NCI-H1436 (cell line): ENCODE measurements at regions not wholly inside any gene's neighbourhood (a gene's known extent, or its start where the extent isn't known, plus 50 kb on each side); places are given as distances from the start of the nearest gene placed in this dataset.
"Not testable (repeated sequence)": the region's sequence is repeated elsewhere in the genome, so short reads cannot be mapped to it uniquely, and the experiment has no call there.

Experiments
- DNase-seq: peaks from one replicate; lab custom pipeline; 2025; lab: John Stamatoyannopoulos, UW

- no peak for DNase-seq
These were observed 213.4 kb downstream of the TBX5 start for GRCh38 chr12:114192549-114192948.

DNA sequence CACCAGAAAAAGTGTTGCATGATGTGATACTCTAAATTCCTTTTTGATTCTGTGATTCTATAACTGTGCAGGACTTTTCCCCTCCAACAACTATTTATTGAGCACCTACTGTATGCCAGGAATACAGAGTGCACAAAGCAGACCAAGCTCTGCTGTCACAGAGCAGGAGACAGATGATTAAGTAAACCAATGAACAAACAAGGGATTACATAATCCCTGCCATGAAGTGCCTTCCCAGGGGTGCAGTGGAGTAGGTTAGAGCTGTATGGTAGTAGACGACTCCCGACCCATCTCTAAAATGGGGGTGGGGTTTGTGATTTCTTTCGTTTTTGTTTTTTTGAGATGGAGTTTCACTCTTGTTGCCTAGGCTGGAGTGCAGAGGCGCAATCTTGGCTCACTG is 213.9 kb downstream of the TBX5 start:
- DNase-seq, result no peak

- DNase-seq, result no peak
These were observed 214.4 kb downstream of the TBX5 start for GRCh38 chr12:114191581-114191980.

DNA sequence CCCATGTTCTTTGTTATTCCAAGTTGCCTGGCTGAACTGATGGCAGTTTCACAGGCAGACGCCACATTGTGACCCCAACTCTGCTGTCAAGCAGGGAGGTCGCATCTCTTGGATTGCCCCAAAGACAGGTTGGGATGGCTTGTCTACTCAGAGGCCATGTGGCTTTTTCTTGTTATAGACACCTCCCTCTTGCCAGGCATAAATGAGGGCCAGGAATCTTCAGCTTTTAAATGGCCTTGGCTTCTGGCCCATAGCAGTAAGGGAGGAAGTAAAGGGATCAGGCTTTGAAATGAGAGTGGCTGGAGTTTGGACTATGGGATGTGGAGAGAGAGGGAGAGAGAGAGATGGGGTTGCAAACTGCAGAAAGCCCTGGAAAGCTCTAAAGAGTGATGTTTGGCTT is 215.0 kb downstream of the TBX5 start:
- DNase-seq, result no peak

GRCh38 chr12:114189266-114189665 is 216.7 kb downstream of the TBX5 start:
- no peak for DNase-seq

DNA sequence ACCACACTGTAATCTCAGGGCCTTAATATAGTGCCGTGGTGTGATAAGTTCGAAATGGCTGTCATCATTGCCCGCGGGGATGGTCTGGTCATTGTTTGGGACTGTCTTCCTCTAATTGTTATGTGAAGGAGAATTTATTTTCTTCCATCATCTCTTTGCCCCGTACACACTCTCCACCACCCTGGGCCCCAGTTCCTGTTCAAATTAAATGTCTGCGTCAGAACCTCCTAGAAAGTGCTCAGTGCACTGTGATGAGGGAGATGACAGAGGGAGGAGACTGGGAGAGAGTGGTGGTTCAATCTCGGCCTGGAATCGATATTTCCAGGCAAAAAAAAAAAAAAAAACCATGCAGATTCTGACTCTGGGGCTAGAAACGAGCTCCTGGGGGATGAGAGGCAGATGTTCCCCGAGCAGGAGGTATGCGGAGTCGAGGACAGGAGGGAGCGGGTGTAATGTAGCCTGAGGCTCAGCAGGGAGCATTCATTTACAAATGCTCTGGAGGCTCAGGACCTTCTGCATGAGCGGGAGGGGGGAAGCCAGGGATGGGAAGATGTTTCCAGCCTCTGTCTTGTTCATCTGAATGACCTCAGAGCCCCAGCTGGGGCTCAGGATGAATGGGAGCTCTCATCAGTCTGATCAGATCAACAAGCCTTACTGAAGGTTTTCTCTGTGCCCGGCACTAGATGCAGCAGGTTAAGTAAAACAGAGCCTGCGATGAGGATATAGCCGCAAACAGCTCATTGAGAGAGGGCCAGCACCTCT is 219.5 kb downstream of the TBX5 start:
- DNase-seq, result no peak

DNA sequence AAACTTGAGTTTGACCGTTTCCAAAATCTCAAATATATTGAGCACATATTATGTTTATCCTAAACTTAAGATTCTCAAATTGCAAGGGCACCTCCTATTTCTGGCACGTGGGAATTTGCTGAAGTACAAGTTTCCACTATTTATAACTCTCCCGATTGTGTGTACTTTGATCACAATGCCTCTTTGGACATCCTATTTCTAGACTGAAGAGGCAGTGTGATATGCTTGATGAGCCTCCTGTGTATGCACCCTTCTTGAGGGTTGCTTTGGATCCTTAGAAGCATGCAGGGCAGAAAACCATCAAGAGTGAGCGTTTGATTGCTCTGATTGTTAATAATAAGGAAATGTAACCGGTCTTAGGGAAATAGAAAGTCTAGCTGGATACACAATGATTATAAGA is 218.9 kb upstream of the RBM19 start:
- no peak for DNase-seq

DNA sequence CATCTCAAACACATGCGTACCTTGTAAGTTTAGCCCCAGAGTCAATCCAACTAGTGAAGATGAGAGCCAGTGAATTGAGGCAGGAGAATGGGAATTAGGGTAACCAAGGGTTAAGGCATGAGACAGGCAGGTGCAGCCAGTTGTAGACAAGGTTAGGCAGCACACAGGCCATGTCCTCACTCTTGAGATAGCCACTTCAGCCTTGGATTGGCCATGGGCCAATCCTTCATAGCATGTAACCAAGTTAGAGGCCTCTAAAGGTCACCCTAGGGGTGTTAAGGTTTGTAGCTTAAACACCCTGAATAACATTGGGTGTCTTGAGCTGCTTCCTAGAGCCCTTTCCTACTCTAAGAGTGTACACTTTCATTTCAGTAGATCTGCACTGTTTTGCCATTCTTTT is 208.2 kb upstream of the RBM19 start:
- DNase-seq, result no peak

GRCh38 chr12:114172135-114172534 is 206.0 kb upstream of the RBM19 start:
- no peak for DNase-seq

- no peak for DNase-seq
These were observed 201.9 kb upstream of the RBM19 start for GRCh38 chr12:114168061-114168460.

DNA sequence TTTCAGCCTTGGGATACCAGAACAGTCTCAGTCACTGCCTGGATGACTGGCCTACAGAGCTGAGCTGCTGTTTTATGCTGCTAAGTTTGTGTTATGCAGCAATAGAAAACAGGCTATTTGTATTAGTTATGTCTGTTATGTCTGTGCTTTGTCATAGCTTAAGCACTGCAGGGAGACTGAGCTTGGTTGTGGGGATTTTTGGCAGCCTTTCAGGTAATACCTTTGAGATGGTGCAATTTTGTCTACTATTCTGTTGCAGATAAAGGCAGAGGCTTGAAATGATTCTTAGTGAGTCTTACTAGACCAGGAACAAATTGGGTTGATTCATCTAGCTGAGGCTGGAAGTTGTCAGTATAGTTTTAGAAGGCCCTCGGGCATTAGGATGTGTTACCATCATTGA is 201.3 kb upstream of the RBM19 start:
- no peak for DNase-seq

DNA sequence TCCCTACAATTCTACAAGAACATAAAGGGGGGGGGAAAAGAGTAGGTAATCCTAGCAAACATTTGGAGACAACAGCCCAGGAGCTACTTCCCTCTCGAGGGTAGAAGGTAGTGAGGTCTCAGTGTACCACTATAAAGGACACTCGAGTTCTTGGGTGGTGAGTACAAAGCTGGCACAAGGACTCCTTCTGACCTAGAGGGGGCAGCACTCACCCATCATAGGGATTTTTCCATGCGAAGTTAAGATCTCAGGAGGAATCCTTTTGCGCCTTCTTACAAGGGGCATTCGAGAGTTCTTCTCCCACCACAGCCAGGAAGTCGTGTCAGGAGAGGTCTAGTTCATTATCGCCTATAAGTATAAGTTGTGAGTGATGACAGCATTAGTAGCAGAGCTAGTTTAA is 200.2 kb upstream of the RBM19 start:
- DNase-seq, result no peak

DNA sequence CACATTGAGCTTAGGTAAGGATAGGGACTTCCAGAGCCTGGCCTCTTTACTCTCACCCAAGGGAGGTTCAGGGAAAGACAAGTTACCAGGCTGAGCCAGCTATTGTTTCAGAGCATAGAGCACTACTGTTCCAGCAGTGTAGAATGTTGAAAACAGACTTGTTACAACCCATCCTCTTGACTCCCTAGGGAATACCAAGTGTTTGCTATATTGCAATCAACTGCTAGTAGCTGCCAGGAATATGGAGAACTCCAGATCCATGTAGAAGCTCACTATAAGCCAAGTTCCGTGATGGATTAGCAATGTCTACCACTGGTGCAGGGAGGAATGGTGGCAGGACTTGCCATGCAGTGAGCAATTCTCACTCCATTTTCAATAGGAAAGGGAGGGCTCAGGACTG is 199.8 kb upstream of the RBM19 start:
- DNase-seq, result no peak

DNA sequence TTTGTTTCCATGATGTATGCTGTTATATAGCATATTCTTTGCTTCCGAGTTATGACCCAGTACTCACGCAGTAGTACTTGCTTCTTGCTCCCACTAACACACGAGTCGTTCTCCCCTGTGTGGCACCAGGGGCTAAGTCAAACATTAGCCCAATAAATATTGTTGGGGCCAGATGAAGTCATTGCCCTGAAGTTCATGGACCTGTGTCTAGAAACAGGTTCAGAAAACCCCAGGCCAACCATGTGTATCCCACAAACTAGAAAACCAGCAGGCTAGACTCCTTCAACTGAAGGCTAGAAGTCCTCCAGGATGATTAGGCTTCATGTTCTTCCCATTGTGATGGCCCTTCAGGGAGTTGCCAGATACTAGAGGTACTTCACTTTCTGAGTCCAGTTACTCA is 198.2 kb upstream of the RBM19 start:
- no peak for DNase-seq

DNA sequence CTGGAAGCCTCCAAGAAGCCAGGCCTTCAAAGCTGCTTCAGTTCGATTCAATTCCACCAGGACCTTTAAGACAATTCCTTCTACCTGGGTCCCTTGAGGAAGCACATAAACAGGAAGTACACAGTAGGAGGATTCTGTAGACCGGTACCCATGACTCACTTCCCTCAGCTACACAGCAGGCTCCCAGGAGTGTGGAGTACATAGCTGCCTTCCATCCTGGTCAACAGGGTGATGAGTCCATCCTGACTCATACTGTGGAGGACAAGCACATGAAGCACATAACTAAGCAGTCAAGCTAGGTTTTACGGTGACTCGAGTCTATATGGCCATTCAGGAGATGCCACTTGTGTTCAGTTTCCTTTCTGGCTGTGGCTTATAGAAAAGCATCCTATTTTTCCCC is 197.6 kb upstream of the RBM19 start:
- DNase-seq, result no peak

DNA sequence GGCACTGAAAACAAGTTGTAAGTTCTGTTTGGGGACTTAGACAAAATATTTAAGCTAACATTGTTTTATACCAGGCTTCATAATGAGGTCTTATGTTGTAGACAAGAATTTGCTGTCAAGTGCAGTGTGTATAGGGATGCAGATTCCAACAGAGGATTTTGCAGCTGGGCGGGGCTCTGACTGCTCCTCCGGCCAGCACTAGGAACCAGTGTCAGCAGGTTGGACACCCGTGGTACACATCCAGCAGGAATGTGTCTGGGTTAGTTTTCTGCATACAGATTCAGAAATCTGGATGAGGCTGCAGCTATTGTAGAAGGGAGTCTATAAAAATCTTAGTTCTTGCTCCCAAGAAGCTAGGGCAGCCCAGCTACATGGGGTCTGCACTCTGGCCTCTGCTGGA is 194.3 kb upstream of the RBM19 start:
- no peak for DNase-seq

DNA sequence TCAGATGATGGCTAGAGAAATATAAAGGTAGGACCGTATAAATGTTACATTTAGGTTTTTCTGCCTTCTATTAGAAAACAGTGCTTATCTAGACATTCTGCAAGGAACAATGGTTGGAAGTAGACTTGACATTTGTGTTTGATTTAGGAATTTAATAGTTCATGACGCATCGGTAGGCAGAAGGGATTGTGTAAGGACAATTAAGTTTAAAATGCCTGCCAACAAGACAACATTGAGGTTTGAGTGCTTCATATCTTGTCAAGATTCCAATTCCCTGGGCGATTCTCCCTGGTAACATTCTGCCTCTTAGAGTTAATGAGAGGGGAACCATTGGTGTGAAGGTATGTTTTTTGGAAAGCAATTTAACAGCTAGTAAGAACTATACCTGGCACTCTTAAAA is 186.8 kb upstream of the RBM19 start:
- no peak for DNase-seq

DNA sequence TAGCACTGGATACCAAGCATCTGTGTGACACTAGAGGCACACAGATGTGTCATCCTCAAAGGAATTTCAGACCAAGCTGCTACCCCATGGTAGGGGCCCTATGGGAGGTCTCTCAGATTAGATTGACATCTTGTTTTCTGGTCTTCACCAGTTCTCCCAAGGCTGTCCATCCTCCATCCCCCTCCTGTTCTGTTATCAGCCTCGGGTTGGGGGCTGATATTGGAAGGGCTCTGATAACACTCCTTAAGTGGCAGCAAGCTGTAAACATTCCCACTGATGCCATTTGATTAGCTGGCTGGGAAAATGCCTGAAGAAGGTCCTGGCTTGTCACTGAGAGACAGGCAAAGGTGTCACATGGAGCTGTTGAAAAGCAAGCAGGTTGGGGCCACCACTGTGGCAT is 185.9 kb upstream of the RBM19 start:
- DNase-seq, result no peak

DNA sequence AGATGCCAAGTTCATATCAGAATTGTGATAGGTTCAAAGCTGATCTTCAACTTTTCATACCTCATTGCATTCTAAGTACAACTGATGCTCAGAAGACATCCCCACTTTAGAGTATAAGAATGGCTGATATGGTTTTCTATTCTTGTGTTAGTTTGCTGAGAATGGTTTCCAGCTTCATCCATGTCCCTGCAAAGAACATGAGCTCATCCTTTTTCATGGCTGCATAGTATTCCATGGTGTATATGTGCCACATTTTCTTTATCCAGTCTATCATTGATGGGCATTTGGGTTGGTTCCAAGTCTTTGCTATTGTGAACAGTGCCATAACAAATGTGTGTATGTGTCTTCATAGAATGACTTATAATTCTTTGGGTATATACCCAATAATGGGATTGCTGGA is 184.5 kb upstream of the RBM19 start:
- not testable (repeated sequence) for DNase-seq

DNA sequence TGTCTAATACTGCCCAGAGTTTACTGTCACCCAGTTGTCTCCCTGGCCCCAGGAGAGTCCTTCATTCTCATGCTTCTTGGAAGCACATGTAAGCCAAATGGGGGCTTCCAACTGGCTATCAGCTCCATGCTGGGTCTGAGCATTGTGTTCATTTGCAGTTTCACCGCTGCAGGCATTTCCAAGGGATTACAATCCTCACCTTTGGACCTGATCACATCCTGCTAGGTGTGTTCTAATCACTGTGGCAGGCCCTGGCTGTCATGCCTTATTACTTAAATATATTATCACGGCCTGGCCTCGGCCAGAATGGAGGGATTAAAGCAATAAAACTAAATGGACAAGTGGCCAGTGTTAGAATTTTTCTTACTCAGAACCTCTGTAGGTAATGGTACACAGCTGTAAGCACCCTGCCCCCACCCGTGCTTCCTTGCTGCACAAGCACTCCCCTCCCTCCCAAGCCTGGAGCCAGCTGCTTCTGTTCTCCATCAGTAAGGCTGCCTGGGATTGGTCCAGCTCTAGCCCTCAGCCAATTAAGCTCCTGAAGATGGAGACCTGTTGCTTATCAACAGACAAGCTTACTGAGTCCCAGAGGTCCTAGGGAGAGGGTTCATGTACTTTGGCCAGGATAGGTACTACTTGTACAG is 175.9 kb upstream of the RBM19 start:
- DNase-seq, result no peak

- no peak for DNase-seq
These were observed 174.5 kb upstream of the RBM19 start for GRCh38 chr12:114140576-114140975.

DNA sequence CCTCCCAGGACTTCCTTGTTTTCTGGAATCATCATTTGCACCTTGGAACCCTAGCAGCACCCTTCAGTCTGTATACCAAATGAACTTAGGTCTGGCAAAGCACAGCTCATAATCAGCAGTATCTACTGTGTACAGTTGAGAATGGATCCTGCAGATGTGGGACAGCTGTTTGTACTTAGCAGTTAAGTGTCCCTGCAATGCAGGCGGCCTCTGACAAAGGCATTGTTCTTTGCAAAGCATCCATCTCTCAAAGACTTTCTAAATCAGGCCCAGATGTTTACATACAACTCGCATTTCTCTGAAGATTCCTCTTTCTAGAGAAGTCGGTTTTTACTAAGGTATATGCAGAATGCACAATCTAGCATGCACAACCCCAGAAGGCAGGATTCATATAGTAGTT is 170.5 kb upstream of the RBM19 start:
- DNase-seq, result no peak

- no peak for DNase-seq
These were observed 168.8 kb upstream of the RBM19 start for GRCh38 chr12:114134922-114135321.

GRCh38 chr12:114131824-114132223 is 165.7 kb upstream of the RBM19 start:
- no peak for DNase-seq
